Thymus (tissue), 11 donors: ENCODE measurements at regions not wholly inside any gene's neighbourhood (a gene's known extent, or its start where the extent isn't known, plus 50 kb on each side); places are given as distances from the start of the nearest gene placed in this dataset.
"Not testable (repeated sequence)": the region's sequence is repeated elsewhere in the genome, so short reads cannot be mapped to it uniquely, and the experiment has no call there.

Experiments used
- DNase-seq, 9 donors: peaks; one replicate each; pipeline ENCODE4 v3.0.0-alpha.2; 2013; ENCODE audit warnings: low spot score in 9 of 9, low read depth in 6 of 9, missing footprints in 1 of 9
- H3K27ac ChIP-seq, 2 donors: one replicate each; pipeline ENCODE4 v1.5.1; 2013; ENCODE audit warnings: control low read depth in 1 of 2, low read depth in 1 of 2, low read length in 1 of 2, mild to moderate bottlenecking in 1 of 2, moderate library complexity in 1 of 2
- H3K27me3 ChIP-seq, 2 donors: one replicate each; pipeline ENCODE4 v1.5.1; 2013; ENCODE audit warnings: low read length in 1 of 2; ENCODE audit not compliant: control insufficient read depth in 2 of 2, insufficient read depth in 1 of 2
- H3K36me3 ChIP-seq, 2 donors: one replicate each; pipeline ENCODE4 v1.5.1; 2013; ENCODE audit warnings: low read length in 1 of 2, mild to moderate bottlenecking in 1 of 2, moderate library complexity in 1 of 2; ENCODE audit not compliant: control insufficient read depth in 2 of 2, insufficient read depth in 2 of 2
- H3K4me1 ChIP-seq, 2 donors: one replicate each; pipeline ENCODE4 v1.5.1; 2013; ENCODE audit warnings: low read length in 2 of 2; ENCODE audit not compliant: control insufficient read depth in 2 of 2, insufficient read depth in 2 of 2
- H3K4me3 ChIP-seq, 2 donors: one replicate each; pipeline ENCODE4 v1.5.1; 2013; ENCODE audit warnings: low read length in 2 of 2, control low read depth in 1 of 2, mild to moderate bottlenecking in 1 of 2
- H3K9me3 ChIP-seq, 2 donors: one replicate each; pipeline ENCODE4 v1.5.1; 2013; ENCODE audit warnings: low read length in 1 of 2, mild to moderate bottlenecking in 1 of 2; ENCODE audit not compliant: control insufficient read depth in 2 of 2, insufficient read depth in 1 of 2
- WGBS: extraction: QIAGEN DNeasy Blood & Tissue Kit; methylation state at CpG from one replicate; pipeline ENCODE4 v1.1.7; 2013; 5-methylcytosine and 5-hydroxymethylcytosine counted together
- donor health status: healthy.

DNA sequence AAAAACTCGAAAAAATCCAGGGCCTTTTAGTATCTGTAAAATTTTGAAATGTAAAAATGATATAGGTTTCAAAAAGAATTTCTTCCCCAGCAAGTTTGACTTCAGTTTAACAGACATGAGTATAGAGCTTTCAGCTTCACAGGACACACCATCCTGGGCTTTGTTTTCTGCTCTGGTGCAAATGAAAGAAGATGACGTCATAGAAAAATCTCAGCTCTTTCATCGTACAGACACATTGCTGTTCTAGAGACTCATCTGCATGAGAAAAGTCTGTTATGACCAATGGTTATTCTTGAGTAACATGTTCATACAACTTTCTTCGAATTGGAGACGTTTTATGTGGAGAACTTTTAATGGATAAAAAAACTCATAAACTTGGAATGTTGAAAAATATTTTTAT, 111.7 kb upstream of the DYNAP start:
- DNase-seq: no peak
- H3K9me3 ChIP-seq: no peaks in the 10 kb centered on the region
- H3K4me1 ChIP-seq: no peaks in the 10 kb centered on the region
- no peaks in the 10 kb centered on the region for H3K27me3 ChIP-seq
- no peak overlapping the region for H3K4me3 ChIP-seq
- H3K36me3 ChIP-seq: no peaks in the 10 kb centered on the region
- 86% methylated on average over 5 of the region's 5 CpGs for WGBS
- H3K27ac ChIP-seq: no peak overlapping the region

DNA sequence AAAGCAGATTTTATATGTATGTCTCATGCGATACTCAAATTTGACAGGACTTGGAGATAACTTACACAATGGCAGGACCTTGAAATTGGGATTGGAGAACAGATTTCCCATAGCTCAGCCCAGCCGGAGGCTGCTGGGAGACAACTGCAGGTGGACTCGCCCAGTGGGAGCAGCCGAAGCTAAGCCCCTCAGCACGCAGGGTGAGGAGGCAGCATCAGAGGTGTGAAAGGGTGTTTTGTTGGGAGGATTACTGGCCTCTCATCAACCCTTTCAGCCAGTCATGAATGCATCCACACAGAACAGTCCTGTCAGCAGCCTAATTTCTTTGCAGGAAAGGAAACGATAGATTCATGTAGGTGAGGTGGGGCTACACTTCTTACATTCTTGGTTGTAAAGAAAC, 110.4 kb upstream of the DYNAP start:
- Histone ChIP-seq H3K27me3 (no peaks in the 10 kb centered on the region), H3K4me1 (no peaks in the 10 kb centered on the region), H3K4me3 (no peak overlapping the region), H3K27ac (no peak overlapping the region), H3K36me3 (no peaks in the 10 kb centered on the region), H3K9me3 (no peaks in the 10 kb centered on the region)
- WGBS: 83% methylated on average over 6 of the region's 6 CpGs
- DNase-seq: no peak

DNA sequence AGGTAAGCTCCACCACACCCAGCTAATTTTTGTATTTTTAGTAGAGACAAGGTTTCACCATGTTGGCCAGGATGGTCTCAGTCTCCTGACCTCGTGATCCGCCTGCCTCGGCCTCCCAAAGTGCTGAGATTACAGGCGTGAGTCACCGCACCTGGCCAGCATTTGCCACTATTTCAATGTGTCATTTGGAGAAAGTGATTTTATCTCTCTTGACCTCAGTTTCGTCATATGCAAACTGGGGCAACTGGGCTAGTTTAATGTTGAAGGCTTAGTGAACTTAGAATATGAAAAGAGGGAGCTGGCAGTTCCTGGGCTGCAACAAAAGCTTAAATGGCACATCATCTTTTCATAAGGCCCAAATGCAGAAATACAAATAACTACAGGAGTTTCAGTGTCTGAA, 88.6 kb upstream of the DYNAP start:
- WGBS: 83% methylated on average over 6 of the region's 6 CpGs
- not testable (repeated sequence) for DNase-seq

DNA sequence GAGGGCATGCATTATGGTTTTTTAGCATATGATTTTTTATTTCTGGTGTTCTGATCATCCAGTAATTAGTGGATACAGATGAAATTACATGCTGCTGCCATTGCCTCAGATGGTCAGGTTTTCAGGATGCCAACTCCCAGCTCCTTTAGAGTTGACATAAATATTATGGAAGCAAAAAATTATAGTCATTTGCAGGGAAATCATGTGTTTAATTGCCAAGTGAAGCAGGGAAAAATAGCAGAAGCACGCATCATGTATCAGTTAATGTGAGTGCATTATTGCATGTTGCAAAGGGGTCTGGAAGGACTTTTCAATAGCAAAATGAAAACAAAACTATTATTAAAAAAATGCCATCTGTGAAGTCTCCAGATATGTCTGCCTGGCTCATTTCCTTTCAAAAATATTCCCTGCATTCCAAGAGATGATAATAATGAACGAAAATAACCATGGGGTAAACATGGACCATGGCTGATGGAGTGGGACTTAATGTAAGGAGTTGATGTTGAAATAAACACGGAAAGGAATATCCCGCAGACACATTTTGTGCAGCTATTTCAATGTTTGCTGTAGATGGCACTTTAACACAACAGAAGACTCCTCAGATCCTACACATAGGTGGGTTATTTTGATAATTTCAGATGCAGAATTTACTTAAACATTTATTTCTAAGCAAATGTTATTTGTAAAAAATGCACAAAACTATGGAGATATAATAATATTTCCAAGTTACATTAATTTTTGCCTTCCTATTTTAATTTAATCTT, 87.7 kb upstream of the DYNAP start:
- no peak for DNase-seq
- Histone ChIP-seq H3K9me3 (no peaks in the 10 kb centered on the region), H3K27ac (no peak overlapping the region), H3K4me1 (no peaks in the 10 kb centered on the region), H3K36me3 (no peaks in the 10 kb centered on the region), H3K4me3 (no peak overlapping the region), H3K27me3 (no peaks in the 10 kb centered on the region)
- 93% methylated on average over 4 of the region's 4 CpGs for WGBS

More for the DNA sequence above, 88.6 kb upstream of the DYNAP start:
- H3K27ac ChIP-seq, H3K4me3 ChIP-seq, H3K9me3 ChIP-seq, H3K27me3 ChIP-seq, H3K36me3 ChIP-seq, H3K4me1 ChIP-seq: not testable (repeated sequence)

DNA sequence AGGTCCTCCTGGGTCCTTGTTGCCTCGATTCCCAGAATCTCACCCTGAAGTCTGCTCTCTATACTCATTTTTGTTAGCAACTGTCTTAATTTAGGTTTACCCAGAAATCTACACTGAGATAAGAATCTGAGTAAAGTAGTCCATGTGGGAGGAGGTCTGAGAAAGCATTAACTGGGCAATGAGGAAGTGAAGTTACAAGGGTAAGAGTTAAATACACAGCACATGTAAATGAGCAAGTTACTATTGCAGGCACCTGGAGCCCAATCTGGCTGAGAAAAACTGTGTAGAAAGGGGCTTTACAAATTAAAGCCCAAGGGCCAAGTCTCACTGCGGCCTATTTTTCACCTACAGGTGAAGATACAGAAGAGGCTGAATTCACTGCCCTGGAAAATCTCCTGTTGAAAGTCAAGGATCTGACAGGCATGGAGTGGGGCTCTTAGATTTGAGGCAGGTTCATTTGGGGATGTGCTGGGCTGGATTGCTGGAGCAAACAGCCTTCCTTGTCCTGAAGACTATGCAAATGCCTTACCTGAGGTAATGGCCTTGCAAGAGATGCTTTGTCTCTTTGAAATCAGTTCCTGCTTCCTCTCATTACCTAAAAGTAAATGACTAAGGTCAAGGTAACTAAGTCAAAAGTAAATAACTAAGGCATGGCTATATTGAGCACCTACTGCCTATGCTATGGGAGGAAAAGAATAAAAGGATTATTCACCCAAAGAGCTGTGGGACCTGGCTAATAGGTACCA, 84.4 kb upstream of the DYNAP start:
- H3K4me3 ChIP-seq: no peak overlapping the region
- 95% methylated on average over 2 of the region's 2 CpGs for WGBS
- H3K27me3 ChIP-seq: no peaks in the 10 kb centered on the region
- H3K4me1 ChIP-seq: no peaks in the 10 kb centered on the region
- no peaks in the 10 kb centered on the region for H3K36me3 ChIP-seq
- DNase-seq: no peak
- no peaks in the 10 kb centered on the region for H3K9me3 ChIP-seq
- no peak overlapping the region for H3K27ac ChIP-seq

- H3K36me3 ChIP-seq: no peaks in the 10 kb centered on the region
- DNase-seq: no peak
Measured at GRCh38 chr18:54509793-54510192, 81.3 kb upstream of the DYNAP start.

DNA sequence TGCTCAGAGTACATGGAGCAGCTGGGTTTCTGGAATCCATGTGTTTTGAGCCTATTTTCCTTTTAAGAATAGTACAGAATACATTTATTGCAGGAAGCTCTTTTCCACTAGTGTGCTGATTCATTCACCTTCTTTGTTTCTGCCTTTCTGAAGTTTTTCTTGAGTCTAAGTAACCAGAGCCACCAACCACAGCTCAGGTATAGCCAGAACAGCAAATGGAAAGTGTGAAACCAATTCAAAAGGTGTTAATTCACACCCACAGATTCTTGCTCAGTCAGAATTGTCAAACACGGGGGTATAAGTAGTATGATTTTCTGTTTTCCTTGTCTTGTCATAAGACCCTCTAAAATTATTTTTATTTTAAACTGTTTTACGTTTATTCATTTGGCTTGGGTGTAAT, 75.9 kb upstream of the DYNAP start:
- H3K36me3 ChIP-seq: no peaks in the 10 kb centered on the region
- 76% methylated on average over 2 of the region's 2 CpGs for WGBS
- no peaks in the 10 kb centered on the region for H3K9me3 ChIP-seq
- no peaks in the 10 kb centered on the region for H3K4me1 ChIP-seq
- H3K27ac ChIP-seq: no peak overlapping the region
- DNase-seq: no peak
- no peaks in the 10 kb centered on the region for H3K27me3 ChIP-seq
- H3K4me3 ChIP-seq: no peak overlapping the region

More at GRCh38 chr18:54509793-54510192, 81.3 kb upstream of the DYNAP start:
- no peaks in the 10 kb centered on the region for H3K27me3 ChIP-seq
- no peak overlapping the region for H3K4me3 ChIP-seq
- H3K27ac ChIP-seq: no peak overlapping the region
- no peaks in the 10 kb centered on the region for H3K4me1 ChIP-seq
- H3K9me3 ChIP-seq: no peaks in the 10 kb centered on the region
- 87% methylated on average over 2 of the region's 2 CpGs for WGBS

DNA sequence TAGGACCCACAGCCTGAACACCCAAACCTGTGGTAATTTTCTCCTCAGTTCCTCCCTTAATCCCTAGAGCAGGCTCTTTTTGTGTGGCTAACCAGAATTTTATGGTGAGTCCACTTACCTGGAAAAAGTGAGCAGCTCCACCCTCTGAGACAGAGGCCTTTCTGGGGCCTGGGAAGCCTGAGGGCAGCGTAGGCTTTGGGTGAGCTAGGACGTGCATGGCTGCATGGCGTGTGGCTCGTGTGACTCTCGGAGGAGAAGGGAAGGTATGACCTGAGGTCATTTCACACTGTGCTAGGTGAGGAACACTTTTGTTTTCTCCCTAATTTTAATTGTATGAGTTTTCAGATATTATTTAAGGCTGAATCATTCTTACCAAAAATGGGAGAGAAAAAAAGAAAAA, 73.5 kb upstream of the DYNAP start:
- Histone ChIP-seq H3K4me1 (no peaks in the 10 kb centered on the region), H3K9me3 (no peaks in the 10 kb centered on the region), H3K4me3 (no peak overlapping the region), H3K36me3 (no peaks in the 10 kb centered on the region), H3K27me3 (no peaks in the 10 kb centered on the region), H3K27ac (no peak overlapping the region)
- no peak for DNase-seq
- WGBS: 96% methylated on average over 5 of the region's 5 CpGs

DNA sequence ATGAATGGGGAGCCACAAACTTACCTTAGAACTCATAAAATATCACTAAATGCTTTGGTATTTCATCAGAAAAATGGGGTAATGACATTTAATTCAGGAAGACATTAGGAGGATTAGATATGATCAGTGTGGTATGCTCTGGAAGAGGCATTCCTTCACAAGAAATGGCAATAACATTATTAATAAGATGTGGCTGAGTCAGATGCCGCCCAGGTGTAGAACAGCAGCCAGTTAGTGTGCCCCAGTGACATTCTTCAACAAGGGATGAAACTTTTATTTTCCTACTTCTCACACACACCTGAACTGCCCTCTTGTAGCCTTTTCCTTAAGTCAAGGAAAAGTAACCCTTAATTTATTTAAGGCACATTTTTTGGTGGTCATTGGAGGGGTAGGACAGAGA, 69.2 kb upstream of the DYNAP start:
- 98% methylated on average over 1 of the region's 1 CpG for whole genome bisulfite sequencing
- Histone ChIP-seq H3K27me3 (no peaks in the 10 kb centered on the region), H3K4me1 (no peaks in the 10 kb centered on the region)

More for the DNA sequence above, 69.2 kb upstream of the DYNAP start:
- no peak for DNase-seq
- Histone ChIP-seq H3K27ac (no peak overlapping the region), H3K36me3 (no peaks in the 10 kb centered on the region), H3K4me3 (no peak overlapping the region), H3K9me3 (no peaks in the 10 kb centered on the region)
